ENCODE measurements at regions not wholly inside any gene's neighbourhood (a gene's known extent, or its start where the extent isn't known, plus 50 kb on each side); places are given as distances from the start of the nearest gene placed in this dataset.

GRCh38 chr7:82521906-82522445, 78.4 kb upstream of the CACNA2D1 start:
- no peak for TF ChIP-seq POLR2AphosphoS5 (IDR thresholded peaks at IDR 0.05)
- no peak for TF ChIP-seq CTCF (IDR thresholded peaks at IDR 0.05)
- no peak for TF ChIP-seq POLR2A (IDR thresholded peaks at IDR 0.05)

Measured in upper lobe of left lung (tissue), 4 donors.